ENCODE measurements at regions not wholly inside any gene's neighbourhood (a gene's known extent, or its start where the extent isn't known, plus 50 kb on each side); places are given as distances from the start of the nearest gene placed in this dataset.

DNA sequence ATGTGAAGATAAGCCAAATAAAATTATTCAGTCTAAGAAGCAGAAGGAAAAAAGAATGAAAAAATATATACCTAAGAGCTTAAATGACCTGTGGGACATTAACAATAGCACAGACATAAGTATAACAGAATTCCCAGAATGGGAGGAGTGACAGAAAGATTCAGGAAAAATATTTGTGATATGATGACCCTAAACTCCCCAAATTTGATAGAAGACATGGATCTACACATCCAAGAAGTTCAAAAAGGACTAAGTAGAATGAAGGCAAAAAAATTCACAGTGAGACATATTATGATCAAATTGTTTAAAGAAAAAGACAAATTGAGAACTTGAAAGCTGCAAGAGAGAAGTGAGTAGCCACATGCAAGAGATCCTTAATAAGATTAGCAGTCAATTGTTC, 211.4 kb upstream of the OR4E1 start:
- DNase-seq: no peak

DNA sequence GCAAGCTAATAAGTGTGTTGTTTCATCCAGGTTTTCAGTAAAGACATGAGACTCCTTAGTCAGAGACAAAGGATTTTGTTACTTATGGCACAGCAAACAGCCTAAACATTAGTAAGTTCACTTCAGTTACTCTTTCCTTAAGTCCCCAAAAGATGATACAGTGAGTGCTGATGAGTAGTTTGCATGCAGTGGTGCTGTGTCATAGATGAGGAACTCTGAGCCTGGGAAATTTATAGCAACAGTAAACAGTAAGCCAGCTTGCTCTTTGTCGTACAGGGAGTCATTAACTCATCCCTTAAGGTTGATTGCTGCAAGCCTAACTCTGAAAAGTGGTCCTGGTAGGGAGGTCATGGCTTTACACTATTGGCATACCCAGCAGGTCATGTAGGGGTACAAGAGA, 208.6 kb upstream of the OR4E1 start:
- no CpG with 5 or more reads among the region's 1 CpG for WGBS (ENCODE audit: insufficient coverage, low lambda C conversion rate)
- Histone ChIP-seq H3K36me3 (ENCODE audit: control insufficient read depth, insufficient read depth, low read length) (no peaks in the 10 kb centered on the region), H3K27ac (ENCODE audit: low read length) (no peak overlapping the region), H3K27me3 (ENCODE audit: control insufficient read depth, insufficient read depth, low read length) (no peaks in the 10 kb centered on the region), H3K9me3 (ENCODE audit: control insufficient read depth, low read depth, low read length) (no peaks in the 10 kb centered on the region), H3K4me1 (ENCODE audit: control insufficient read depth, insufficient read depth, low read length) (no peaks in the 10 kb centered on the region), H3K4me3 (ENCODE audit: low read length) (no peak overlapping the region)
- no peak for DNase-seq

More for the DNA sequence above, 211.4 kb upstream of the OR4E1 start:
- Histone ChIP-seq H3K4me3 (ENCODE audit: low read length) (no peak overlapping the region), H3K36me3 (ENCODE audit: control insufficient read depth, insufficient read depth, low read length) (no peaks in the 10 kb centered on the region), H3K27me3 (ENCODE audit: control insufficient read depth, insufficient read depth, low read length) (no peaks in the 10 kb centered on the region), H3K4me1 (ENCODE audit: control insufficient read depth, insufficient read depth, low read length) (no peaks in the 10 kb centered on the region), H3K9me3 (ENCODE audit: control insufficient read depth, low read depth, low read length) (no peaks in the 10 kb centered on the region), H3K27ac (ENCODE audit: low read length) (no peak overlapping the region)

DNA sequence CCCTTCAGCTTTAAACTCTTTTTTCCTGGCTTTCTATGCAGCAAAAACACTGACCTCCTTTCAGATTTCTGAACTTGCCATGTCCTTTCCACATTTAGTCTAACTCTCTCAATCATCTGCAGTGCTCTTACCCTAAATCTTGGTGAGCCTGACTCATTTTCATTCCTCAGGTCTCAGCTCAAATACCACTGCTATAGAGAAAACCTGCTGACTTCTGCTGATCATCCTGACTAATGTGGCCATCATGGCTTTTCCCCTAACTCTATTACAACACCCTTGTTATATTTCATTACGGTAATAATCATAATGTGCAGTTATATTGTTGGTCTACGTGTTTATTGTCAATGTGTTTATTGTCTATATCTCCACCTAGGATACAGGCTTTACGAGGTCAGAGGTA, 207.3 kb upstream of the OR4E1 start:
- Histone ChIP-seq H3K9me3 (ENCODE audit: control insufficient read depth, low read depth, low read length) (no peaks in the 10 kb centered on the region), H3K36me3 (ENCODE audit: control insufficient read depth, insufficient read depth, low read length) (no peaks in the 10 kb centered on the region), H3K27me3 (ENCODE audit: control insufficient read depth, insufficient read depth, low read length) (no peaks in the 10 kb centered on the region), H3K4me1 (ENCODE audit: control insufficient read depth, insufficient read depth, low read length) (no peaks in the 10 kb centered on the region), H3K27ac (ENCODE audit: low read length) (no peak overlapping the region), H3K4me3 (ENCODE audit: low read length) (no peak overlapping the region)
- no peak for DNase-seq
- WGBS (ENCODE audit: insufficient coverage, low lambda C conversion rate): 41% methylated on average over 2 of the region's 3 CpGs

DNA sequence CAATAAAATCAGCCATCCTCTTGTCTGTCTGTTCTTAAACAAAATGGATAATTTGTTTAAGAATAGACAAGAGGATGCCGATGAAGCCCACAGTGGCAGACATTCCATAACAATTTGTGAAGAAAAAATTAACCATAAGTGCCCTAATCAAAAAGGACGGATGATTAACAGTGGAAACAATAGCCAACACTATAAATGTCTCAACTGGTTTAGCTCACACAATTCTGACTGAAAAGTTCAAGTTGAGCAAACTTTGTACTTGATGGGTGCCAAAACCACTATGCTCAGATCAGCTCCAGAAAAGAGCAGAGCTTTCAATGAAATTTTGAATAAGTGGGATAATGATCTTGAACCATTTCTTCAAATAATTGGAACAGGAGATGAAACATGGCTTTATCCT, 202.2 kb upstream of the OR4E1 start:
- Histone ChIP-seq H3K9me3 (ENCODE audit: control insufficient read depth, low read depth, low read length) (no peaks in the 10 kb centered on the region), H3K27ac (ENCODE audit: low read length) (no peak overlapping the region), H3K27me3 (ENCODE audit: control insufficient read depth, insufficient read depth, low read length) (no peaks in the 10 kb centered on the region), H3K4me1 (ENCODE audit: control insufficient read depth, insufficient read depth, low read length) (no peaks in the 10 kb centered on the region), H3K4me3 (ENCODE audit: low read length) (no peak overlapping the region), H3K36me3 (ENCODE audit: control insufficient read depth, insufficient read depth, low read length) (no peaks in the 10 kb centered on the region)
- no peak for DNase-seq
- 100% methylated on average over 1 of the region's 2 CpGs for WGBS (ENCODE audit: insufficient coverage, low lambda C conversion rate)

- no peak for DNase-seq
- Histone ChIP-seq H3K36me3 (ENCODE audit: control insufficient read depth, insufficient read depth, low read length) (no peaks in the 10 kb centered on the region), H3K4me3 (ENCODE audit: low read length) (no peak overlapping the region), H3K27me3 (ENCODE audit: control insufficient read depth, insufficient read depth, low read length) (no peaks in the 10 kb centered on the region), H3K9me3 (ENCODE audit: control insufficient read depth, low read depth, low read length) (no peaks in the 10 kb centered on the region), H3K27ac (ENCODE audit: low read length) (no peak overlapping the region), H3K4me1 (ENCODE audit: control insufficient read depth, insufficient read depth, low read length) (no peaks in the 10 kb centered on the region)
- 80% methylated on average over 1 of the region's 1 CpG for WGBS (ENCODE audit: insufficient coverage, low lambda C conversion rate)
Observed at GRCh38 chr14:21874946-21875345, 201.3 kb upstream of the OR4E1 start.

GRCh38 chr14:21874167-21874566, 200.5 kb upstream of the OR4E1 start:
- DNase-seq: no peak
- Histone ChIP-seq H3K27ac (ENCODE audit: low read length) (no peak overlapping the region), H3K4me3 (ENCODE audit: low read length) (no peak overlapping the region), H3K27me3 (ENCODE audit: control insufficient read depth, insufficient read depth, low read length) (no peaks in the 10 kb centered on the region), H3K36me3 (ENCODE audit: control insufficient read depth, insufficient read depth, low read length) (no peaks in the 10 kb centered on the region), H3K4me1 (ENCODE audit: control insufficient read depth, insufficient read depth, low read length) (no peaks in the 10 kb centered on the region), H3K9me3 (ENCODE audit: control insufficient read depth, low read depth, low read length) (no peaks in the 10 kb centered on the region)
- no CpG with 5 or more reads among the region's 3 CpGs for WGBS (ENCODE audit: insufficient coverage, low lambda C conversion rate)

GRCh38 chr14:21868442-21869046, 194.9 kb upstream of the OR4E1 start:
- Histone ChIP-seq H3K27me3 (ENCODE audit: control insufficient read depth, insufficient read depth, low read length) (no peaks in the 10 kb centered on the region), H3K27ac (ENCODE audit: low read length) (no peak overlapping the region), H3K4me3 (ENCODE audit: low read length) (no peak overlapping the region), H3K9me3 (ENCODE audit: control insufficient read depth, low read depth, low read length) (no peaks in the 10 kb centered on the region), H3K36me3 (ENCODE audit: control insufficient read depth, insufficient read depth, low read length) (no peaks in the 10 kb centered on the region), H3K4me1 (ENCODE audit: control insufficient read depth, insufficient read depth, low read length) (no peaks in the 10 kb centered on the region)
- peak; percentile 5 to 10 for DNase-seq
- WGBS (ENCODE audit: insufficient coverage, low lambda C conversion rate): 80% methylated on average over 1 of the region's 2 CpGs

- DNase-seq: no peak
- Histone ChIP-seq H3K27me3 (ENCODE audit: control insufficient read depth, insufficient read depth, low read length) (no peaks in the 10 kb centered on the region), H3K36me3 (ENCODE audit: control insufficient read depth, insufficient read depth, low read length) (no peaks in the 10 kb centered on the region), H3K27ac (ENCODE audit: low read length) (no peak overlapping the region), H3K9me3 (ENCODE audit: control insufficient read depth, low read depth, low read length) (no peaks in the 10 kb centered on the region), H3K4me3 (ENCODE audit: low read length) (no peak overlapping the region), H3K4me1 (ENCODE audit: control insufficient read depth, insufficient read depth, low read length) (no peaks in the 10 kb centered on the region)
Observed at GRCh38 chr14:21867541-21867940, 193.9 kb upstream of the OR4E1 start.

DNA sequence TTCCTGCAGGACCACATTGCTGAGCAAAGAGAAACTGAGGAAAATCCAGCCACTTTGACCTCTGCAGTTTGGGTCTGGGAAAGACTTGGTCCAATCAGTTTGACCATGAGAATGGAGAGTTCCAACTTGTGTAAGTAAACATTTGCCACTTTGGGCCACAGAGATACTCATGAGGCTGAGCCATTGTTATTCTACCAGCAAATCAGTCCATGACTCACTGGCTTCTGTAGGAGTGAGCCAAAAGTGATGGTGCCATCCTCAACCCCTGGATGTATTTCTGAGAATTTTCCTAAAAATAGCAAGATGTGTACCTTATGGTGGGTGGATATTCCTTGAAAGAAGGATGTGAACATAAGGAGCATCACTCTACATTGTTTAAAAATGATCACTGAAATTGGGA, 192.9 kb upstream of the OR4E1 start:
- Histone ChIP-seq H3K27ac (ENCODE audit: low read length) (no peak overlapping the region), H3K4me1 (ENCODE audit: control insufficient read depth, insufficient read depth, low read length) (no peaks in the 10 kb centered on the region), H3K9me3 (ENCODE audit: control insufficient read depth, low read depth, low read length) (no peaks in the 10 kb centered on the region), H3K4me3 (ENCODE audit: low read length) (no peak overlapping the region), H3K27me3 (ENCODE audit: control insufficient read depth, insufficient read depth, low read length) (no peaks in the 10 kb centered on the region), H3K36me3 (ENCODE audit: control insufficient read depth, insufficient read depth, low read length) (no peaks in the 10 kb centered on the region)
- DNase-seq: no peak

DNA sequence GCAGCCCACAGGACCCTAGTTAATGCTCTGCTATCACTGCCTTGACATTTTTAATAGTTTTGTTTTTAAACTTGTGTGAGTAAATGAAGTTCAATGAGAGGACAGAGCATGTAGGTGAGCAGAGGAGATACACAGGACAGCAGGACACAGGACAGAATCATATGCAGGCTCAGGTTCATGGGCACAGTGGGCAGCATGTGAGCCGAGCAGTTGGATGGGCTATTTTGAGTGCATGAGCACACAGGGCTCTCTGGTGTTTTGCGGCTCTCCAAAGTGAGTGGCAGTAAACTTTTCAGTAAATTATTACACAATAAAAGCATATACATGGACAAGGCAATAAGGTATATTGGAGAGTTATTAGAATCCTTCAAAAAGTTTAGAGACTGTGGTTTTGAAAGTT, 189.7 kb upstream of the OR4E1 start:
- Histone ChIP-seq H3K4me3 (ENCODE audit: low read length) (no peak overlapping the region), H3K4me1 (ENCODE audit: control insufficient read depth, insufficient read depth, low read length) (no peaks in the 10 kb centered on the region), H3K27ac (ENCODE audit: low read length) (no peak overlapping the region), H3K27me3 (ENCODE audit: control insufficient read depth, insufficient read depth, low read length) (no peaks in the 10 kb centered on the region), H3K9me3 (ENCODE audit: control insufficient read depth, low read depth, low read length) (no peaks in the 10 kb centered on the region), H3K36me3 (ENCODE audit: control insufficient read depth, insufficient read depth, low read length) (no peaks in the 10 kb centered on the region)
- no CpG with 5 or more reads among the region's 2 CpGs for WGBS (ENCODE audit: insufficient coverage, low lambda C conversion rate)
- no peak for DNase-seq

DNA sequence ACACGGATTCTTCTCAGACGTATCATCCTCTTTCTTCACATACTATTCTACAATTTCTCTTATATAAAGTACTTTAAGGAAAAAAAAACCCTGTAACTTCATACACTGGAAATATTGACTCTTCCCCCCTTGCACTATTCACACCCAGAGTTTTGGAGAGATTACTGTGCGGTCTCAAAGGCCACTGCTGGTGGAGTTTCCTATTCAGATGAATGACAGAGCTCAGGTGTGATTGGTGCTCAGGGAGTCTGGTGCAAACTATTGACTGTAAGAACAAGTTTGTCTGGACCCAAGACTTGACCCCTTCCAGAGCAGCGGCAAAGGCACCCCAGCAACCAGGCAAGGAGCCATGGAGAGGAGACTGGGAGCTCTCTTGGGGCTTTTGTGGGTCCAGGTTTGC, 187.5 kb upstream of the OR4E1 start:
- no peaks in the 10 kb centered on the region for H3K27me3 ChIP-seq (ENCODE audit: control insufficient read depth, insufficient read depth, low read length)
- no peak for DNase-seq
- no peak overlapping the region for H3K4me3 ChIP-seq (ENCODE audit: low read length)
- no peaks in the 10 kb centered on the region for H3K9me3 ChIP-seq (ENCODE audit: control insufficient read depth, low read depth, low read length)
- no peaks in the 10 kb centered on the region for H3K4me1 ChIP-seq (ENCODE audit: control insufficient read depth, insufficient read depth, low read length)
- no CpG with 5 or more reads among the region's 4 CpGs for WGBS (ENCODE audit: insufficient coverage, low lambda C conversion rate)
- H3K36me3 ChIP-seq (ENCODE audit: control insufficient read depth, insufficient read depth, low read length): no peaks in the 10 kb centered on the region
- H3K27ac ChIP-seq (ENCODE audit: low read length): no peak overlapping the region
